GM06990 (cell line): ENCODE measurements at regions not wholly inside any gene's neighbourhood (a gene's known extent, or its start where the extent isn't known, plus 50 kb on each side); places are given as distances from the start of the nearest gene placed in this dataset.

ENCODE experiments used
- DNase-seq: peaks from one replicate; pipeline ENCODE4 v3.0.0-alpha.2; 2011; ENCODE audit not compliant: insufficient read length; ENCODE audit errors: extremely low read depth
- H3K27me3 ChIP-seq: replicated peaks from 2 replicates; pipeline ENCODE4 v1.6.0; 2011; ENCODE audit warnings: low read length; ENCODE audit not compliant: control insufficient read depth, insufficient read depth
- H3K36me3 ChIP-seq: 2 replicates; pipeline ENCODE4 v1.5.1; 2011; ENCODE audit warnings: low read length; ENCODE audit not compliant: control insufficient read depth, insufficient read depth
- H3K4me3 ChIP-seq: replicated peaks from 2 replicates; pipeline ENCODE4 v1.5.1; 2011; ENCODE audit warnings: low read depth, mild to moderate bottlenecking, control low read depth, low read length
- CTCF ChIP-seq: IDR thresholded peaks from 2 replicates; pipeline ENCODE4 v1.5.1; 2011; ENCODE audit warnings: low read length, control low read depth, mild to moderate bottlenecking, inconsistent platforms; ENCODE audit not compliant: insufficient read depth, poor library complexity, severe bottlenecking

- DNase-seq, result no peak
- H3K27me3 ChIP-seq, result no peaks in the 10 kb centered on the region
- no peaks in the 10 kb centered on the region for H3K36me3 ChIP-seq
- H3K4me3 ChIP-seq, result no peak overlapping the region
- TF ChIP-seq CTCF, result no peak
These were observed 407.1 kb upstream of the KCNMB2 start for GRCh38 chr3:178129109-178129508.

GRCh38 chr3:178131801-178132200, 404.4 kb upstream of the KCNMB2 start:
- no peak for TF ChIP-seq CTCF
- H3K27me3 ChIP-seq, result no peaks in the 10 kb centered on the region
- H3K36me3 ChIP-seq, result no peaks in the 10 kb centered on the region
- no peak overlapping the region for H3K4me3 ChIP-seq
- no peak for DNase-seq

GRCh38 chr3:178137206-178137605, 399.0 kb upstream of the KCNMB2 start:
- no peaks in the 10 kb centered on the region for H3K27me3 ChIP-seq
- no peak for TF ChIP-seq CTCF
- no peak for DNase-seq
- H3K36me3 ChIP-seq, result no peaks in the 10 kb centered on the region
- H3K4me3 ChIP-seq, result no peak overlapping the region

- Histone ChIP-seq H3K27me3 (no peaks in the 10 kb centered on the region), H3K4me3 (no peak overlapping the region), H3K36me3 (no peaks in the 10 kb centered on the region)
- no peak for DNase-seq
- no peak for TF ChIP-seq CTCF
These were observed 398.4 kb upstream of the KCNMB2 start for GRCh38 chr3:178137831-178138230.

- no peaks in the 10 kb centered on the region for H3K27me3 ChIP-seq
- no peak for DNase-seq
- no peak for TF ChIP-seq CTCF
- H3K4me3 ChIP-seq, result no peak overlapping the region
- no peaks in the 10 kb centered on the region for H3K36me3 ChIP-seq
These were observed 397.1 kb upstream of the KCNMB2 start for GRCh38 chr3:178139116-178139515.
